ENCODE measurements at regions not wholly inside any gene's neighbourhood (a gene's known extent, or its start where the extent isn't known, plus 50 kb on each side); places are given as distances from the start of the nearest gene placed in this dataset.

DNA sequence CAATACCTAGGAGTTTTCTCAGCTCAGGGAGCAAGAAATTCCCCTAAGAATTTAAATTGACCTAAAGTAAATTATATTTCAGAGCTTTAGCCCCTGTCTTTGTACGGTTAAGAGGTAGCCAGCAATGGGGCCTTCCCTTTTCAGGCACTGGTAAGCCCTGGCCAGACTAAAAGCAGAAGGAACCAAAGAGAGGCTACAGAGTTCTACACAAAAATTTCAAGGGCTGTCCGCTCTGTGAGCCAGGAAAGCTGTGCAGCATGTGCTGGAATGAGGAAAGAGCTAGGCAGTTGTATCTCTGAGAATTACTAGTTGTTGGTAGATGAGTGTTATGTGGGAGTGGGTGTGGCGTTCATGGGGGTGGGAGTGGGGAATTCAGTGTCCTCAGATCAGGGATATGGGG is 96.3 kb upstream of the MAFB start:
- H3K27ac Mint-ChIP-seq (ENCODE audit: unreplicated experiment), result no peak overlapping the region
- no peak for DNase-seq
- no TSS peak for BruUV-seq (replicated peaks)
- H3K4me1 Mint-ChIP-seq (ENCODE audit: low read depth, unreplicated experiment), result no peaks in the 10 kb centered on the region
- peaks cover 37% of the 10 kb centered on the region for H3K27me3 Mint-ChIP-seq (ENCODE audit: unreplicated experiment)
- TF ChIP-seq CTCF (IDR thresholded peaks at IDR 0.05; ENCODE audit: unreplicated experiment), result no peak
- no peaks in the 10 kb centered on the region for H3K9me3 Mint-ChIP-seq (ENCODE audit: low read depth, unreplicated experiment)
- no peak overlapping the region for H3K4me3 Mint-ChIP-seq (ENCODE audit: low read depth, unreplicated experiment)
- intact Hi-C loops (cut with micrococcal nuclease; ENCODE audit: unreplicated experiment), result no loop called here
- H3K36me3 Mint-ChIP-seq (ENCODE audit: insufficient read depth, unreplicated experiment), result no peaks in the 10 kb centered on the region
- CTCF ChIA-PET, result no interaction called here

GRCh38 chr20:40786336-40786735 is 97.3 kb upstream of the MAFB start:
- DNase-seq, result no peak
- no peak for TF ChIP-seq CTCF (IDR thresholded peaks at IDR 0.05; ENCODE audit: unreplicated experiment)
- Mint-ChIP-seq H3K36me3 (ENCODE audit: insufficient read depth, unreplicated experiment) (no peaks in the 10 kb centered on the region), H3K9me3 (ENCODE audit: low read depth, unreplicated experiment) (no peaks in the 10 kb centered on the region), H3K27ac (ENCODE audit: unreplicated experiment) (no peak overlapping the region), H3K27me3 (ENCODE audit: unreplicated experiment) (peaks cover 38% of the 10 kb centered on the region), H3K4me1 (ENCODE audit: low read depth, unreplicated experiment) (no peaks in the 10 kb centered on the region), H3K4me3 (ENCODE audit: low read depth, unreplicated experiment) (no peak overlapping the region)
- CTCF ChIA-PET, result no interaction called here
- intact Hi-C loops (cut with micrococcal nuclease; ENCODE audit: unreplicated experiment), result no loop called here
- BruUV-seq (replicated peaks), result no TSS peak

DNA sequence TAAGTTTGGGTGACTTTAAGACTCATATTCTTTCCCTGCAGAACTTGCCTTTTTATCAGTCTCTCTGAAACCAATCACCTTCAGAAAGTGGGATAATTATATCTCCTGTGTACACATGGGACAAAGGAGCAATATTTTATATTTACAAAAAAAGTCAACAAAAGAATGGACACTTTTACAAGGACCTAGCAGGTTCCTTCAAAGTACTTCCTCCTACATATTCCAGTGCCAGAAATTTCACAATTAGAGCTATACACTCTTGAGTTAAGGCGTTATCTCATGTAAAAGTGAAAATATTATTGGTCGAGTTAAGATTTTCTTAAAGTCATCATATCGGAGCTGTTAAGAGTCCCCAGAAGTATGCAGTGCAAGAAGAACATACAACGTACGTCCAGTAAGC is 98.9 kb upstream of the MAFB start:
- H3K9me3 Mint-ChIP-seq (ENCODE audit: low read depth, unreplicated experiment), result no peaks in the 10 kb centered on the region
- no peaks in the 10 kb centered on the region for H3K36me3 Mint-ChIP-seq (ENCODE audit: insufficient read depth, unreplicated experiment)
- H3K4me1 Mint-ChIP-seq (ENCODE audit: low read depth, unreplicated experiment), result no peaks in the 10 kb centered on the region
- peaks cover 38% of the 10 kb centered on the region for H3K27me3 Mint-ChIP-seq (ENCODE audit: unreplicated experiment)
- CTCF ChIA-PET, result no interaction called here
- intact Hi-C loops (cut with micrococcal nuclease; ENCODE audit: unreplicated experiment), result no loop called here
- no peak for TF ChIP-seq CTCF (IDR thresholded peaks at IDR 0.05; ENCODE audit: unreplicated experiment)
- no TSS peak for BruUV-seq (replicated peaks)
- no peak overlapping the region for H3K4me3 Mint-ChIP-seq (ENCODE audit: low read depth, unreplicated experiment)
- H3K27ac Mint-ChIP-seq (ENCODE audit: unreplicated experiment), result no peak overlapping the region
- DNase-seq, result no peak

DNA sequence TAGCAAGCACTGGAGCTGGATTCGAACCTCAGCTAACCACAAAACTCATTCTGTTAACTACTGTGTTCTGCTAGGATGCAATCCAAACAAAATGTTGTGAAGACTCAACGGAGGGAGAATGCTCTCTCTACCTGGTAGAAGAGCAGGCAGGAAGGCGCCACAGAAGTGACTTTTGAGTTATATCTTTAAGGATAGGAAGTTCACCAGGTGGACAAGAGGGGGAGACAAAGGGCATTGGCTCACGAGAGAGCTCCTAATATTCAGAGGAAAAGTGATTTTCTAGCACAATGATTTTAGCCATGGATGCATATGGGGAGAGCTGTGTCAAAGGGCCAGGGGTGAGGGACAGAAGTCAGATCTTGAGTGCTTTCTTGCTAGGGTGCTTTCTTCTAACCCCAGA is 108.4 kb upstream of the MAFB start:
- intact Hi-C loops (cut with micrococcal nuclease; ENCODE audit: unreplicated experiment), result loop anchor here (2.0 to 5.0 kb wide), 2 partner anchors 150 to 165 kb away; no protein-coding TSS in a partner anchor
- Mint-ChIP-seq H3K36me3 (ENCODE audit: insufficient read depth, unreplicated experiment) (no peaks in the 10 kb centered on the region), H3K27me3 (ENCODE audit: unreplicated experiment) (peaks cover 71% of the 10 kb centered on the region), H3K27ac (ENCODE audit: unreplicated experiment) (no peak overlapping the region), H3K4me1 (ENCODE audit: low read depth, unreplicated experiment) (no peaks in the 10 kb centered on the region), H3K9me3 (ENCODE audit: low read depth, unreplicated experiment) (no peaks in the 10 kb centered on the region), H3K4me3 (ENCODE audit: low read depth, unreplicated experiment) (no peak overlapping the region)
- BruUV-seq (replicated peaks), result no TSS peak
- peak; percentile 33 for DNase-seq
- peak; percentile 68 for TF ChIP-seq CTCF (IDR thresholded peaks at IDR 0.05; ENCODE audit: unreplicated experiment)
- CTCF ChIA-PET, result interaction anchor here (0.7 to 1.4 kb wide), 7 partner anchors 14 to 359 kb away, joined by 3 to 14 read pairs (median 3); no protein-coding TSS in a partner anchor

Measured in Calu3 (cell line).